ENCODE measurements at regions not wholly inside any gene's neighbourhood (a gene's known extent, or its start where the extent isn't known, plus 50 kb on each side); places are given as distances from the start of the nearest gene placed in this dataset.

DNA sequence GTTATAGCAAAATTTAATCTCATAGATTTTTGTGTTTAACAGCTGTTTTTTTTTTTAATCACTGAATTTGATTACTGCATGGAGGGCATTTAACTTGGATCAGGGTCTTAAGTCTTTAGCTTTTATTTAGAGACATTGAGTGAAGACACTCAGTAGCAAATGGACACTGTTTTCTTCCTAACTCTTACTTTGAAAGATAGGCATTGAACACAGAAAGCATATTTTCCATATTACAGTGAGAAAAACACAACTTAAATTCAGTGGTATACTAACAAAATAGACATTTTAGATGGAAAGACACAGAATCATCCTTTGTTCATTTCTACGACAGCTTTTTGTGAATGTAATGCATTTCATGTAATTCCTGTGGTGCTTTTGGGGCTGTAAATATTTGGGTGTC, 571.8 kb downstream of the PRKD1 start:
- Mint-ChIP-seq H3K36me3 (ENCODE audit: insufficient read depth in 1 of 3, low read depth in 3 of 3) (peaks cover 0 to 13% (median 0%) of the 10 kb centered on the region in 3 experiments; a peak in 2 of 7 replicates), H3K4me1 (no peaks in the 10 kb centered on the region), H3K9me3 (no peaks in the 10 kb centered on the region), H3K27ac (no peak overlapping the region), H3K4me3 (no peak overlapping the region), H3K27me3 (ENCODE audit: low read depth) (peaks cover 4% of the 10 kb centered on the region)
- TF ChIP-seq, protein P1, sequence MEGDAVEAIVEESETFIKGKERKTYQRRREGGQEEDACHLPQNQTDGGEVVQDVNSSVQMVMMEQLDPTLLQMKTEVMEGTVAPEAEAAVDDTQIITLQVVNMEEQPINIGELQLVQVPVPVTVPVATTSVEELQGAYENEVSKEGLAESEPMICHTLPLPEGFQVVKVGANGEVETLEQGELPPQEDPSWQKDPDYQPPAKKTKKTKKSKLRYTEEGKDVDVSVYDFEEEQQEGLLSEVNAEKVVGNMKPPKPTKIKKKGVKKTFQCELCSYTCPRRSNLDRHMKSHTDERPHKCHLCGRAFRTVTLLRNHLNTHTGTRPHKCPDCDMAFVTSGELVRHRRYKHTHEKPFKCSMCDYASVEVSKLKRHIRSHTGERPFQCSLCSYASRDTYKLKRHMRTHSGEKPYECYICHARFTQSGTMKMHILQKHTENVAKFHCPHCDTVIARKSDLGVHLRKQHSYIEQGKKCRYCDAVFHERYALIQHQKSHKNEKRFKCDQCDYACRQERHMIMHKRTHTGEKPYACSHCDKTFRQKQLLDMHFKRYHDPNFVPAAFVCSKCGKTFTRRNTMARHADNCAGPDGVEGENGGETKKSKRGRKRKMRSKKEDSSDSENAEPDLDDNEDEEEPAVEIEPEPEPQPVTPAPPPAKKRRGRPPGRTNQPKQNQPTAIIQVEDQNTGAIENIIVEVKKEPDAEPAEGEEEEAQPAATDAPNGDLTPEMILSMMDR (conservative IDR thresholded peaks at IDR 0.05) = no peak
- H4K91ac ChIP-seq (ENCODE audit: insufficient read length, low read depth, low read length) = no peak overlapping the region
- no peak overlapping the region for H2AFZ ChIP-seq (ENCODE audit: low read length)
- H3K79me1 ChIP-seq (ENCODE audit: insufficient read depth, low read depth, low read length, poor library complexity, severe bottlenecking) = no peaks in the 10 kb centered on the region
- H3K9ac ChIP-seq (ENCODE audit: extremely low read depth, insufficient read length, low read length) = no peak overlapping the region
- no peaks in the 10 kb centered on the region for H3K4me1 ChIP-seq (ENCODE audit: insufficient read depth, low read length)
- H3K79me2 ChIP-seq (ENCODE audit: insufficient read depth, low read length) = no peaks in the 10 kb centered on the region
- no peak overlapping the region for H4K8ac ChIP-seq (replicated peaks; ENCODE audit: insufficient read length, low read depth, low read length)
- H3K4me2 ChIP-seq (ENCODE audit: insufficient read depth, insufficient read length, low read length) = no peak overlapping the region
- DNase-seq = no peak
- H3K27me3 ChIP-seq (ENCODE audit: insufficient read depth, low read length) = no peaks in the 10 kb centered on the region
- H3K18ac ChIP-seq (ENCODE audit: insufficient read length, low read depth, low read length) = no peak overlapping the region
- no peak overlapping the region for H3K4ac ChIP-seq (ENCODE audit: low read depth, low read length)
- no peak overlapping the region for H2BK120ac ChIP-seq (ENCODE audit: low read depth, low read length, poor library complexity, severe bottlenecking)
- no peak overlapping the region for H2BK12ac ChIP-seq (ENCODE audit: insufficient read length, low read depth, low read length)
- no peaks in the 10 kb centered on the region for H3K9me3 ChIP-seq (ENCODE audit: control insufficient read depth, low read depth, low read length)
- no peak overlapping the region for H3K14ac ChIP-seq (ENCODE audit: insufficient read depth, low read length)
- no peak overlapping the region for H2AK5ac ChIP-seq (ENCODE audit: insufficient read length, low read length)
- H2BK5ac ChIP-seq (ENCODE audit: insufficient read length, low read length) = no peak overlapping the region
- no peak overlapping the region for H3K56ac ChIP-seq (ENCODE audit: insufficient read length, low read depth, low read length)
- H3T11ph ChIP-seq (ENCODE audit: low read length) = no peak overlapping the region
- WGBS (ENCODE audit: extremely low coverage, insufficient read length, low lambda C conversion rate) = no CpG with 5 or more reads among the region's 1 CpG
- H2BK15ac ChIP-seq (ENCODE audit: low read depth, low read length) = no peak overlapping the region
- no peak overlapping the region for H2BK20ac ChIP-seq (ENCODE audit: low read depth, low read length, poor library complexity, severe bottlenecking)
- no peak overlapping the region for H3K27ac ChIP-seq (ENCODE audit: insufficient read length, low read depth, low read length)
- H3K23me2 ChIP-seq (ENCODE audit: insufficient read length, low read depth, low read length, poor library complexity, severe bottlenecking) = no peaks in the 10 kb centered on the region
- H4K5ac ChIP-seq (ENCODE audit: insufficient read length, low read depth, low read length) = no peak overlapping the region
- H3K23ac ChIP-seq (ENCODE audit: insufficient read length, low read depth, low read length) = no peak overlapping the region
- H4K20me1 ChIP-seq (ENCODE audit: control insufficient read depth, insufficient read depth, insufficient read length) = no peaks in the 10 kb centered on the region

All from H9 (cell line).